ENCODE measurements at regions not wholly inside any gene's neighbourhood (a gene's known extent, or its start where the extent isn't known, plus 50 kb on each side); places are given as distances from the start of the nearest gene placed in this dataset.

GRCh38 chr2:64838817-64839216, 150.4 kb upstream of the SLC1A4 start:
- ATAC-seq (no peak), FAIRE-seq (no peak)
- WGBS (ENCODE audit: low lambda C conversion rate): 41% methylated on average over 8 of the region's 8 CpGs

GRCh38 chr2:64839844-64840243, 149.4 kb upstream of the SLC1A4 start:
- POLR2A ChIA-PET: no interaction called here
- H3K9ac ChIP-seq (ENCODE audit: insufficient read depth, low read depth, low read length): no peak overlapping the region
- no peaks in the 10 kb centered on the region for H4K20me1 ChIP-seq (ENCODE audit: insufficient read depth, low read length)
- no peak for DNase-seq (ENCODE audit: low spot score)
- BruUV-seq (replicated peaks): no TSS peak
- ATAC-seq: peak; percentile 41
- no peak overlapping the region for H2AFZ ChIP-seq (ENCODE audit: low read length)
- peaks cover 45% of the 10 kb centered on the region for H3K4me1 ChIP-seq (ENCODE audit: insufficient read depth, low read length)
- H3K4me3 ChIP-seq (replicated peaks in 1 of 3; ENCODE audit: insufficient read depth in 1 of 3, low read depth in 2 of 3, low read length in 3 of 3): no peak overlapping the region
- H3K27ac ChIP-seq (ENCODE audit: extremely low read length, insufficient read depth, low read length): no peak overlapping the region
- no peak for FAIRE-seq
- no peaks in the 10 kb centered on the region for H3K79me2 ChIP-seq (ENCODE audit: insufficient read depth, low read length)
- peaks cover 0 to 1% of the 10 kb centered on the region in 2 experiments; a peak in 3 of 5 replicates for H3K27me3 ChIP-seq (ENCODE audit: control insufficient read depth in 1 of 2, insufficient read depth in 2 of 2, low read length in 2 of 2)
- no peaks in the 10 kb centered on the region for H3K9me3 ChIP-seq (ENCODE audit: low read length)
- WGBS (ENCODE audit: low lambda C conversion rate): 11% methylated on average over 6 of the region's 6 CpGs
- CTCF ChIA-PET (ENCODE audit: low intra/inter-chr PET ratio, low total read pairs): no interaction called here
- peak overlapping the region; percentile 32 for H3K4me2 ChIP-seq (ENCODE audit: low read depth, low read length)
- in situ Hi-C loops (cut with HindIII; ENCODE audit: extremely low pct_ligation_motif_present, low pct_unique_long_range_greater_than_20kb) (no loop called here), intact Hi-C loops (cut with micrococcal nuclease; ENCODE audit: unreplicated experiment) (no loop called here)
- H3K36me3 ChIP-seq (replicated peaks in 1 of 2; ENCODE audit: control insufficient read depth in 1 of 2, insufficient read depth in 2 of 2, low read length in 2 of 2): no peaks in the 10 kb centered on the region
- TF ChIP-seq HNF1B (CRISPR knock-in tag; IDR thresholded peaks at IDR 0.05): no peak
- TF ChIP-seq ZNF639 (CRISPR knock-in tag; conservative IDR thresholded peaks at IDR 0.05): no peak
- TF ChIP-seq EED (CRISPR knock-in tag; IDR thresholded peaks at IDR 0.05): no peak
- no peak for TF ChIP-seq ZBED4 (CRISPR knock-in tag; IDR thresholded peaks at IDR 0.05; ENCODE audit: borderline replicate concordance)
- no peak for TF ChIP-seq MXI1 (IDR thresholded peaks at IDR 0.05; ENCODE audit: borderline replicate concordance, low read depth, low read length)
- no peak for TF ChIP-seq GABPA (IDR thresholded peaks at IDR 0.05; ENCODE audit: low read depth, low read length)
- peak; percentile 14; the same call in 1 of the 2 replicates for TF ChIP-seq GABPA (CRISPR knock-in tag; IDR thresholded peaks at IDR 0.05; ENCODE audit: low read depth)
- peak; percentile 66 for TF ChIP-seq USF2 (IDR thresholded peaks at IDR 0.05; ENCODE audit: low read depth, low read length)
- peak; percentile 61; the same call in 1 of the 2 replicates for TF ChIP-seq USF2 (CRISPR knock-in tag; IDR thresholded peaks at IDR 0.05; ENCODE audit: borderline replicate concordance)

More at GRCh38 chr2:64838817-64839216, 150.4 kb upstream of the SLC1A4 start:
- Histone ChIP-seq H3K9ac (ENCODE audit: insufficient read depth, low read depth, low read length) (no peak overlapping the region), H3K36me3 (replicated peaks in 1 of 2; ENCODE audit: control insufficient read depth in 1 of 2, insufficient read depth in 2 of 2, low read length in 2 of 2) (no peaks in the 10 kb centered on the region), H3K27ac (ENCODE audit: extremely low read length, insufficient read depth, low read length) (no peak overlapping the region), H3K4me3 (replicated peaks in 1 of 3; ENCODE audit: insufficient read depth in 1 of 3, low read depth in 2 of 3, low read length in 3 of 3) (no peak overlapping the region), H3K79me2 (ENCODE audit: insufficient read depth, low read length) (no peaks in the 10 kb centered on the region), H3K4me1 (ENCODE audit: insufficient read depth, low read length) (peaks cover 55% of the 10 kb centered on the region), H4K20me1 (ENCODE audit: insufficient read depth, low read length) (no peaks in the 10 kb centered on the region), H3K4me2 (ENCODE audit: low read depth, low read length) (no peak overlapping the region), H3K9me3 (ENCODE audit: low read length) (no peaks in the 10 kb centered on the region), H3K27me3 (ENCODE audit: control insufficient read depth in 1 of 2, insufficient read depth in 2 of 2, low read length in 2 of 2) (peaks cover 1 to 4% of the 10 kb centered on the region in 2 experiments; a peak in 3 of 5 replicates), H2AFZ (ENCODE audit: low read length) (no peak overlapping the region)
- intact Hi-C loops (cut with micrococcal nuclease; ENCODE audit: unreplicated experiment): no loop called here
- no peak for DNase-seq (ENCODE audit: low spot score)
- ChIA-PET CTCF (ENCODE audit: low intra/inter-chr PET ratio, low total read pairs) (no interaction called here), POLR2A (interaction anchor here (1.8 kb wide), 1 partner anchor 88 kb away, joined by 5 read pairs; no protein-coding TSS in a partner anchor)
- BruUV-seq (replicated peaks): no TSS peak
- TF ChIP-seq ZNF670 (CRISPR knock-in tag; IDR thresholded peaks at IDR 0.05; ENCODE audit: borderline replicate concordance): no peak
- in situ Hi-C loops (cut with HindIII; ENCODE audit: extremely low pct_ligation_motif_present, low pct_unique_long_range_greater_than_20kb): no loop called here

Measured in HepG2 (cell line).